ENCODE measurements at regions not wholly inside any gene's neighbourhood (a gene's known extent, or its start where the extent isn't known, plus 50 kb on each side); places are given as distances from the start of the nearest gene placed in this dataset.
"Not testable (repeated sequence)": the region's sequence is repeated elsewhere in the genome, so short reads cannot be mapped to it uniquely, and the experiment has no call there.

DNA sequence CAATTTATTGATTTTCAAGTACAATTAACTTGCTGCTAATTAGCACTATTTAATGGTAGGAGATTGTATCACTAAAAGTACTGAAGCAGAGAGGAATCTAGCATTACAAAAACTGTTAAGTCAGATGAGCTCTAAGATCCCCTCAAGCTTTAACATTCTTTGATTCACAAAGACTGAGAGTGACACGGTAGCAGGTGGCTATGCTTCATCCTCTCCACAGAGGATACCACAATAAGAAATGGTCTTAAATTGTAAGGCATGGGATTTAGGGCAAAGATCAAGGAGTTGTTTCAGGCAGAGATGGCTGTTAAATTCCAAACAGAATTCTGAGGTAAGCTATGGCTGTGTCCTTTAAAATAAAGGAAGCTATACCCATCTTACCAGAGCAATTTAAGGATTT is 67.8 kb upstream of the BEND6 start:
- Histone ChIP-seq H3K4me1 (ENCODE audit: insufficient read depth, low read length) (peaks cover 3% of the 10 kb centered on the region; the same call in 1 of the 2 replicates), H3K4me3 (ENCODE audit: low read length) (no peak overlapping the region), H3K27ac (ENCODE audit: low read length) (no peak overlapping the region), H3K27me3 (ENCODE audit: insufficient read depth, low read length) (no peaks in the 10 kb centered on the region), H3K9me3 (ENCODE audit: insufficient read depth, low read depth, low read length) (no peaks in the 10 kb centered on the region), H3K9ac (ENCODE audit: low read depth, low read length) (no peak overlapping the region), H3K36me3 (ENCODE audit: insufficient read depth, low read depth, low read length) (no peaks in the 10 kb centered on the region)

GRCh38 chr6:56877922-56878321 is 77.0 kb upstream of the BEND6 start:
- H3K36me3 ChIP-seq (ENCODE audit: insufficient read depth, low read depth, low read length): no peaks in the 10 kb centered on the region
- no peaks in the 10 kb centered on the region for H3K27me3 ChIP-seq (ENCODE audit: insufficient read depth, low read length)
- H3K27ac ChIP-seq (ENCODE audit: low read length): no peak overlapping the region
- no peak overlapping the region for H3K9ac ChIP-seq (ENCODE audit: low read depth, low read length)
- H3K4me1 ChIP-seq (ENCODE audit: insufficient read depth, low read length): no peaks in the 10 kb centered on the region
- no peaks in the 10 kb centered on the region for H3K9me3 ChIP-seq (ENCODE audit: insufficient read depth, low read depth, low read length)
- no peak overlapping the region for H3K4me3 ChIP-seq (ENCODE audit: low read length)

GRCh38 chr6:56875961-56876360 is 78.9 kb upstream of the BEND6 start:
- Histone ChIP-seq H3K27me3 (ENCODE audit: insufficient read depth, low read length) (no peaks in the 10 kb centered on the region), H3K36me3 (ENCODE audit: insufficient read depth, low read depth, low read length) (no peaks in the 10 kb centered on the region), H3K9ac (ENCODE audit: low read depth, low read length) (no peak overlapping the region), H3K27ac (ENCODE audit: low read length) (no peak overlapping the region), H3K4me1 (ENCODE audit: insufficient read depth, low read length) (no peaks in the 10 kb centered on the region), H3K4me3 (ENCODE audit: low read length) (no peak overlapping the region), H3K9me3 (ENCODE audit: insufficient read depth, low read depth, low read length) (no peaks in the 10 kb centered on the region)

GRCh38 chr6:56875523-56875922 is 79.4 kb upstream of the BEND6 start:
- Histone ChIP-seq H3K27me3 (ENCODE audit: insufficient read depth, low read length) (no peaks in the 10 kb centered on the region), H3K4me3 (ENCODE audit: low read length) (no peak overlapping the region), H3K9me3 (ENCODE audit: insufficient read depth, low read depth, low read length) (no peaks in the 10 kb centered on the region), H3K4me1 (ENCODE audit: insufficient read depth, low read length) (no peaks in the 10 kb centered on the region), H3K36me3 (ENCODE audit: insufficient read depth, low read depth, low read length) (no peaks in the 10 kb centered on the region), H3K9ac (ENCODE audit: low read depth, low read length) (no peak overlapping the region), H3K27ac (ENCODE audit: low read length) (no peak overlapping the region)

GRCh38 chr6:56874328-56874727 is 80.6 kb upstream of the BEND6 start:
- Histone ChIP-seq H3K36me3 (ENCODE audit: insufficient read depth, low read depth, low read length) (no peaks in the 10 kb centered on the region), H3K9ac (ENCODE audit: low read depth, low read length) (no peak overlapping the region), H3K9me3 (ENCODE audit: insufficient read depth, low read depth, low read length) (no peaks in the 10 kb centered on the region), H3K4me1 (ENCODE audit: insufficient read depth, low read length) (no peaks in the 10 kb centered on the region; the same call in 1 of the 2 replicates), H3K27me3 (ENCODE audit: insufficient read depth, low read length) (no peaks in the 10 kb centered on the region), H3K27ac (ENCODE audit: low read length) (no peak overlapping the region), H3K4me3 (ENCODE audit: low read length) (no peak overlapping the region)

- not testable (repeated sequence) for H3K36me3 ChIP-seq (ENCODE audit: insufficient read depth, low read depth, low read length); H3K9ac ChIP-seq (ENCODE audit: low read depth, low read length); H3K9me3 ChIP-seq (ENCODE audit: insufficient read depth, low read depth, low read length); H3K27me3 ChIP-seq (ENCODE audit: insufficient read depth, low read length); H3K4me3 ChIP-seq (ENCODE audit: low read length); H3K27ac ChIP-seq (ENCODE audit: low read length)
- H3K4me1 ChIP-seq (ENCODE audit: insufficient read depth, low read length): peaks cover 31% of the 10 kb centered on the region
Measured at GRCh38 chr6:56870053-56870452, 84.9 kb upstream of the BEND6 start.

DNA sequence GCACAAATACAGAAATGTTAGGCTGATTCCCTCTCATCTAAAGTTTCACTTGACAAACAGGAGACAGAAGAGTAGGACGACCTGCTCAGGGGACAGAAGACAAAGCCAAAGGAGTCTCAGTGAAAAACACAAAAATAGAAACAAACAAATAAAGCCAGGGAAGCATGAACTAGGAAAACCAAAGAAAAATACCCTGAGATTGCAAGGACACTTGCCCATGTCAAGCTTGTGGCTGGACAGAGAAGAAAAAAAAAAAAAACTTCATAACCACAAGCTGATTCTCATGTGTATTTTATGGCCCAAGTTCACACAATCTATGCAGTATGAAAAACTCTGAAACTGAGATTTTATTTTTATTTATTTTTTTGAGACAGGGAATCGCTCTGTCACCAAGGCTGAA is 85.6 kb upstream of the BEND6 start:
- no peak overlapping the region for H3K27ac ChIP-seq (ENCODE audit: low read length)
- H3K36me3 ChIP-seq (ENCODE audit: insufficient read depth, low read depth, low read length): no peaks in the 10 kb centered on the region
- peaks cover 31% of the 10 kb centered on the region for H3K4me1 ChIP-seq (ENCODE audit: insufficient read depth, low read length)
- no peak overlapping the region for H3K9ac ChIP-seq (ENCODE audit: low read depth, low read length)
- H3K27me3 ChIP-seq (ENCODE audit: insufficient read depth, low read length): no peaks in the 10 kb centered on the region
- H3K4me3 ChIP-seq (ENCODE audit: low read length): no peak overlapping the region
- no peaks in the 10 kb centered on the region for H3K9me3 ChIP-seq (ENCODE audit: insufficient read depth, low read depth, low read length)

- Histone ChIP-seq H3K27me3 (ENCODE audit: insufficient read depth, low read length) (no peaks in the 10 kb centered on the region), H3K27ac (ENCODE audit: low read length) (no peak overlapping the region), H3K36me3 (ENCODE audit: insufficient read depth, low read depth, low read length) (no peaks in the 10 kb centered on the region), H3K4me1 (ENCODE audit: insufficient read depth, low read length) (peaks cover 31% of the 10 kb centered on the region), H3K4me3 (ENCODE audit: low read length) (no peak overlapping the region), H3K9ac (ENCODE audit: low read depth, low read length) (no peak overlapping the region), H3K9me3 (ENCODE audit: insufficient read depth, low read depth, low read length) (no peaks in the 10 kb centered on the region)
Measured at GRCh38 chr6:56868687-56869086, 86.2 kb upstream of the BEND6 start.

- no peak overlapping the region for H3K9ac ChIP-seq (ENCODE audit: low read depth, low read length)
- H3K27ac ChIP-seq (ENCODE audit: low read length): no peak overlapping the region
- H3K4me1 ChIP-seq (ENCODE audit: insufficient read depth, low read length): peaks cover 31% of the 10 kb centered on the region
- H3K4me3 ChIP-seq (ENCODE audit: low read length): no peak overlapping the region
- H3K27me3 ChIP-seq (ENCODE audit: insufficient read depth, low read length): no peaks in the 10 kb centered on the region
- H3K36me3 ChIP-seq (ENCODE audit: insufficient read depth, low read depth, low read length): no peaks in the 10 kb centered on the region
- H3K9me3 ChIP-seq (ENCODE audit: insufficient read depth, low read depth, low read length): no peaks in the 10 kb centered on the region
Measured at GRCh38 chr6:56866917-56867522, 87.9 kb upstream of the BEND6 start.

GRCh38 chr6:56865081-56865875 is 89.6 kb upstream of the BEND6 start:
- H3K27ac ChIP-seq (ENCODE audit: low read length): no peak overlapping the region
- H3K27me3 ChIP-seq (ENCODE audit: insufficient read depth, low read length): no peaks in the 10 kb centered on the region
- H3K4me1 ChIP-seq (ENCODE audit: insufficient read depth, low read length): peaks cover 35% of the 10 kb centered on the region
- H3K9me3 ChIP-seq (ENCODE audit: insufficient read depth, low read depth, low read length): no peaks in the 10 kb centered on the region
- no peaks in the 10 kb centered on the region for H3K36me3 ChIP-seq (ENCODE audit: insufficient read depth, low read depth, low read length)
- H3K9ac ChIP-seq (ENCODE audit: low read depth, low read length): no peak overlapping the region
- no peak overlapping the region for H3K4me3 ChIP-seq (ENCODE audit: low read length)

DNA sequence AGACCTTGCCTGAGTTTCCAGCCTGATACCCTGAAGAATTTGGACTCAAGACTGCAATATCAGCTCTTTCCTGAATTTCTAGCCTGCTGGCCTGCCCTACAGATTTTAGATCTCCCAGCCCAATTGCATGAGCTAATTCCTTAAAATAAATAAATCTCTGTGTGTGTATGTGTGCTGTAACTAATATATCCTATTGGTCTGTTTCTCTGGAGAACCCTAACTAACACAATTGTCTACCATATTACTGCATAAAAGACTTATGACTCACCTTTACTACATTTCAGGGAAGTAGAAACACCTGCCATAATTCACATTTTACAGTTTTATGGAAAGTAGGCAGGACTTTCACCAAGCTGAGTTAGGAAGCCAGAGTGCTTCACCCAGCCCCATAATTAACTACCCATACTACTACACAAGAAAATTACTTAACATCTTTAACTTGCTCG is 90.7 kb upstream of the BEND6 start:
- Histone ChIP-seq H3K9ac (ENCODE audit: low read depth, low read length) (no peak overlapping the region), H3K27ac (ENCODE audit: low read length) (no peak overlapping the region), H3K4me3 (ENCODE audit: low read length) (no peak overlapping the region), H3K27me3 (ENCODE audit: insufficient read depth, low read length) (no peaks in the 10 kb centered on the region), H3K4me1 (ENCODE audit: insufficient read depth, low read length) (peaks cover 34% of the 10 kb centered on the region), H3K36me3 (ENCODE audit: insufficient read depth, low read depth, low read length) (no peaks in the 10 kb centered on the region), H3K9me3 (ENCODE audit: insufficient read depth, low read depth, low read length) (no peaks in the 10 kb centered on the region)

- Histone ChIP-seq H3K27ac (ENCODE audit: low read length) (no peak overlapping the region), H3K36me3 (ENCODE audit: insufficient read depth, low read depth, low read length) (no peaks in the 10 kb centered on the region), H3K27me3 (ENCODE audit: insufficient read depth, low read length) (no peaks in the 10 kb centered on the region), H3K9me3 (ENCODE audit: insufficient read depth, low read depth, low read length) (no peaks in the 10 kb centered on the region), H3K4me3 (ENCODE audit: low read length) (no peak overlapping the region), H3K4me1 (ENCODE audit: insufficient read depth, low read length) (peaks cover 26% of the 10 kb centered on the region), H3K9ac (ENCODE audit: low read depth, low read length) (no peak overlapping the region)
Measured at GRCh38 chr6:56863366-56863765, 91.5 kb upstream of the BEND6 start.

All from iPS-20b (cell line).